Hepatocyte (in vitro differentiated cells): ENCODE measurements at regions not wholly inside any gene's neighbourhood (a gene's known extent, or its start where the extent isn't known, plus 50 kb on each side); places are given as distances from the start of the nearest gene placed in this dataset.
"Not testable (repeated sequence)": the region's sequence is repeated elsewhere in the genome, so short reads cannot be mapped to it uniquely, and the experiment has no call there.

ENCODE experiments used
- DNase-seq: peaks from one replicate; pipeline ENCODE4 v3.0.0-alpha.2; 2016; ENCODE audit warnings: low spot score
- H2AFZ ChIP-seq: fragments of 200-600 bp; sonication (generic); 2 replicates; pipeline ENCODE4 v1.6.0; 2016; ENCODE audit warnings: antibody characterized with exemption, mild to moderate bottlenecking
- H3K27ac ChIP-seq: fragments of 200-600 bp; sonication (generic); 2 replicates; pipeline ENCODE4 v1.5.1; 2016; ENCODE audit warnings: mild to moderate bottlenecking
- H3K27me3 ChIP-seq: fragments of 200-600 bp; sonication (generic); 2 replicates; pipeline ENCODE4 v1.6.1; 2016
- H3K36me3 ChIP-seq: fragments of 200-600 bp; sonication (generic); replicated peaks from 2 replicates; pipeline ENCODE4 v1.5.1; 2016; ENCODE audit warnings: low read depth; ENCODE audit not compliant: insufficient read depth
- H3K4me1 ChIP-seq: fragments of 200-600 bp; sonication (generic); 2 replicates; pipeline ENCODE4 v1.5.1; 2016; ENCODE audit warnings: mild to moderate bottlenecking, moderate library complexity; ENCODE audit not compliant: insufficient read depth
- H3K4me2 ChIP-seq: fragments of 200-600 bp; sonication (generic); 2 replicates; pipeline ENCODE4 v1.6.0; 2016
- H3K4me3 ChIP-seq: fragments of 200-600 bp; sonication (generic); 2 replicates; pipeline ENCODE4 v1.5.1; 2016; ENCODE audit warnings: mild to moderate bottlenecking
- H3K79me2 ChIP-seq: fragments of 200-600 bp; sonication (generic); 2 replicates; pipeline ENCODE4 v1.6.0; 2017; ENCODE audit warnings: mild to moderate bottlenecking
- H3K9me2 ChIP-seq: fragments of 200-600 bp; sonication (generic); replicated peaks from 2 replicates; pipeline ENCODE4 v1.6.0; 2017; ENCODE audit warnings: mild to moderate bottlenecking; ENCODE audit not compliant: insufficient read depth
- H3K9me3 ChIP-seq: fragments of 200-600 bp; sonication (generic); 2 replicates; pipeline ENCODE4 v1.5.1; 2016; ENCODE audit warnings: low read depth, mild to moderate bottlenecking
- H4K20me1 ChIP-seq: fragments of 200-600 bp; sonication (generic); 2 replicates; pipeline ENCODE4 v1.6.0; 2016; ENCODE audit warnings: mild to moderate bottlenecking; ENCODE audit not compliant: insufficient read depth, poor library complexity, severe bottlenecking
- CTCF ChIP-seq: fragments of 200-600 bp; sonication (generic); IDR thresholded peaks from 2 replicates; pipeline ENCODE4 v1.5.1; 2016; ENCODE audit warnings: antibody characterized with exemption, mild to moderate bottlenecking; ENCODE audit not compliant: poor library complexity
- EZH2 ChIP-seq: fragments of 200-600 bp; sonication (generic); IDR thresholded peaks from 2 replicates; pipeline ENCODE4 v1.6.1; 2016; ENCODE audit warnings: antibody characterized with exemption, mild to moderate bottlenecking, borderline replicate concordance
- EZH2phosphoT487 ChIP-seq: fragments of 200-600 bp; sonication (generic); IDR thresholded peaks from one replicate; pipeline ENCODE4 v1.6.1; 2018; ENCODE audit warnings: antibody characterized with exemption, mild to moderate bottlenecking, low read depth, moderate library complexity; ENCODE audit not compliant: unreplicated experiment, severe bottlenecking
- WGBS: methylation state at CpG from one replicate; pipeline ENCODE4 v1.1.6; 2016; ENCODE audit warnings: low lambda C conversion rate; ENCODE audit errors: missing lambda C conversion rate; 5-methylcytosine and 5-hydroxymethylcytosine counted together

DNA sequence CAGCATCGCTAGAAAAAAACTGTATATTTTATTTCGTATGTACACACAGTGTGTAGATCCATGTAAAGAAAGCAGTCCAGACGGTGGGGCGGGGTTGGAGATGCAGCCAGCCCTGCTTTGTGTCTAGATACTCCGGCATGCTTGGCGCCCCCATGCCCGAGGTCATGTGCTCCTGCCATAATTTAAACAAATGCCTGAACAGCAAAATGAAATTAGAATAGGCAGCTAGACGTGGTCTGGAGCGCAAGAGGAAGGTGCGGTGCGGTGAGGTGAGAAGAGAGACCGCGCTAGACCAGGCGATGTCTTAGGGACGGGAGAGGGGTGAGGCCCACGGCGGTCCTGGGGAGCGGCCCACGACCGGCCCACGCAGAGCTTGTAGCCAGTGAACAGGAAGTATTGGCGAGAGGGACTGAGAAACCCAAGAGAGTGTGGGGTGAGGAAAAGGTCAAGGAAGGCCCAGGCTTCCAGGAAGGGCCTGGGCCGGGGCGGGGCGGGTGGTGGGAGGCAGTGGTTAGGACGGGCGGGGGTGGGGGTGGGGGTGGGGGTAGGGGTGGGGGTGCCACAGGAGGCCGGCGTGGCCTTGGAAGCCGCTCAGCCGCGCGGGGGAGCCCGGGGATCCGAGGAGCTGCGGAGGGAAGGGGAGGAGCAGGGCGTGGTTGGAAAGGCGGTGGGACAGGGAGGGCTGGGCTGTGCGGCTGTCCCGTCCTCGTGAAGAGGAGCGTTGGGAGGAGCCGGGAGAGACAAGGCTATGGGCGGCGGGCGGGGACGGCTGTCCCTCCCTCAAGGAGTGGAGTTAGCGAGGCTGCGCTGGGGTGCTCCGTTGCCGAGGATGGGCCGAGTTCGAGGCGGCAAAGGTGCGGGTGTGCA is 254.7 kb upstream of the SGCG start:
- TF ChIP-seq EZH2phosphoT487 (no peak), CTCF (no peak), EZH2 (no peak)
- no peak overlapping the region for H3K4me3 ChIP-seq
- no peaks in the 10 kb centered on the region for H4K20me1 ChIP-seq
- no peaks in the 10 kb centered on the region for H3K9me2 ChIP-seq
- no peaks in the 10 kb centered on the region for H3K36me3 ChIP-seq
- no peaks in the 10 kb centered on the region for H3K9me3 ChIP-seq
- no peaks in the 10 kb centered on the region for H3K4me1 ChIP-seq
- peak overlapping the region; percentile 38 for H2AFZ ChIP-seq
- H3K79me2 ChIP-seq = no peaks in the 10 kb centered on the region
- peak; percentile 70 for DNase-seq
- H3K27ac ChIP-seq = peak overlapping the region; percentile 53
- no peaks in the 10 kb centered on the region for H3K27me3 ChIP-seq
- 50% methylated on average over 34 of the region's 55 CpGs for WGBS
- peak overlapping the region; percentile 73 for H3K4me2 ChIP-seq

- H3K36me3 ChIP-seq = no peaks in the 10 kb centered on the region
- no peaks in the 10 kb centered on the region for H3K9me2 ChIP-seq
- no peaks in the 10 kb centered on the region for H4K20me1 ChIP-seq
- H3K4me3 ChIP-seq = no peak overlapping the region
- no peaks in the 10 kb centered on the region for H3K79me2 ChIP-seq
- H3K9me3 ChIP-seq = no peaks in the 10 kb centered on the region
- TF ChIP-seq EZH2 (no peak), EZH2phosphoT487 (no peak), CTCF (no peak)
- H2AFZ ChIP-seq = peak overlapping the region; percentile 38
- H3K27ac ChIP-seq = no peak overlapping the region
- peak overlapping the region; percentile 73 for H3K4me2 ChIP-seq
- 61% methylated on average over 47 of the region's 56 CpGs for WGBS
- H3K27me3 ChIP-seq = no peaks in the 10 kb centered on the region
- no peaks in the 10 kb centered on the region for H3K4me1 ChIP-seq
- DNase-seq = no peak
Measured at GRCh38 chr13:22926748-22927400, 253.9 kb upstream of the SGCG start.

- H3K27ac ChIP-seq, H4K20me1 ChIP-seq, H3K36me3 ChIP-seq, DNase-seq, H3K4me2 ChIP-seq, H3K27me3 ChIP-seq, H2AFZ ChIP-seq, H3K9me2 ChIP-seq, H3K4me3 ChIP-seq, H3K4me1 ChIP-seq, H3K79me2 ChIP-seq, H3K9me3 ChIP-seq: not testable (repeated sequence)
- WGBS = 85% methylated on average over 4 of the region's 4 CpGs
Measured at GRCh38 chr13:22927845-22928244, 252.9 kb upstream of the SGCG start.

- H3K27me3 ChIP-seq = no peaks in the 10 kb centered on the region
- TF ChIP-seq EZH2phosphoT487 = no peak
- no peak for TF ChIP-seq CTCF
- no peak for TF ChIP-seq EZH2
- no peaks in the 10 kb centered on the region for H3K79me2 ChIP-seq
- no peaks in the 10 kb centered on the region for H3K9me3 ChIP-seq
- no peak overlapping the region for H3K4me2 ChIP-seq
- H3K4me3 ChIP-seq = no peak overlapping the region
- H3K4me1 ChIP-seq = no peaks in the 10 kb centered on the region
- no peak for DNase-seq
- WGBS = 79% methylated on average over 7 of the region's 7 CpGs
- no peaks in the 10 kb centered on the region for H3K9me2 ChIP-seq
- no peaks in the 10 kb centered on the region for H3K36me3 ChIP-seq
- H4K20me1 ChIP-seq = no peaks in the 10 kb centered on the region
- no peak overlapping the region for H3K27ac ChIP-seq
- H2AFZ ChIP-seq = no peak overlapping the region
Measured at GRCh38 chr13:22929381-22930126, 251.2 kb upstream of the SGCG start.
